SK-N-MC (cell line): ENCODE measurements at regions not wholly inside any gene's neighbourhood (a gene's known extent, or its start where the extent isn't known, plus 50 kb on each side); places are given as distances from the start of the nearest gene placed in this dataset.

Source experiments
- FOXP2 ChIP-seq: optimal IDR thresholded peaks from 2 replicates; pipeline ENCODE3; 2011; ENCODE audit warnings: mild to moderate bottlenecking, moderate library complexity; ENCODE audit not compliant: insufficient read depth; ENCODE audit errors: extremely low read length, control extremely low read depth
- POLR2AphosphoS5 ChIP-seq: IDR thresholded peaks from 2 replicates; pipeline ENCODE4 v1.6.1; 2012; ENCODE audit warnings: mild to moderate bottlenecking, low read depth, low read length, borderline replicate concordance

DNA sequence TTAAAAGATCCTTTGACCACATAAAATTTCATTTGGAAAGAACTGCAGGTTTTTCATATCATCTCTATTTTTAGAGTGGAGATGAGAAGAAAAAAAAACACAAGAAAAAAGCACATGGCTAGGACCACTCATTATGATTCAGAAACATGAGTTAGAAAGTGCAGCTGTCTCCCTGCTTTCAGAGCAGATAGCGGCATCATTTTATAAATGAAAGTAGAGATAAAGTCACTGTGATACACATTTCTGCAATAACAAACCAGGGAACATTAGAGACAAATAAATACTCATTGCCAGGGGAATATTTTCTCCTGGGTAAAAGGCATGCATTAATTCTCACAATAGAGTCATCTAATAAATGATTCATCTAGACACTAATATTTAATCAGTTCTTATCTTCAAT is 87.5 kb upstream of the PLPPR4 start:
- no peak for TF ChIP-seq FOXP2
- no peak for TF ChIP-seq POLR2AphosphoS5
